Kidney epithelial cell (primary cell): ENCODE measurements at regions not wholly inside any gene's neighbourhood (a gene's known extent, or its start where the extent isn't known, plus 50 kb on each side); places are given as distances from the start of the nearest gene placed in this dataset.
"Not testable (repeated sequence)": the region's sequence is repeated elsewhere in the genome, so short reads cannot be mapped to it uniquely, and the experiment has no call there.

ENCODE experiments used
- DNase-seq: peaks from one replicate; pipeline ENCODE4 v3.0.0-alpha.2; 2010; ENCODE audit warnings: low read depth
- H3K27me3 ChIP-seq: 2 replicates; pipeline ENCODE4 v1.6.0; 2011; ENCODE audit warnings: low read length; ENCODE audit not compliant: control insufficient read depth, insufficient read depth
- H3K36me3 ChIP-seq: 2 replicates; pipeline ENCODE4 v1.5.1; 2011; ENCODE audit warnings: low read length; ENCODE audit not compliant: control insufficient read depth, insufficient read depth
- H3K4me3 ChIP-seq: 2 replicates; pipeline ENCODE4 v1.5.1; 2011; ENCODE audit warnings: low read depth, mild to moderate bottlenecking, control low read depth, low read length
- CTCF ChIP-seq: IDR thresholded peaks from 2 replicates; pipeline ENCODE4 v1.5.1; 2011; ENCODE audit warnings: mild to moderate bottlenecking, moderate library complexity, low read length, control low read depth, inconsistent platforms; ENCODE audit not compliant: insufficient read depth, poor library complexity, severe bottlenecking

- DNase-seq = no peak
- TF ChIP-seq CTCF = no peak
- Histone ChIP-seq H3K27me3 (no peaks in the 10 kb centered on the region), H3K4me3 (no peak overlapping the region), H3K36me3 (no peaks in the 10 kb centered on the region)
Measured at GRCh38 chr12:92414170-92415070, 268.8 kb upstream of the BTG1 start.

GRCh38 chr12:92413286-92413685 is 267.6 kb upstream of the BTG1 start:
- H3K27me3 ChIP-seq = no peaks in the 10 kb centered on the region

GRCh38 chr12:92412856-92413255 is 267.2 kb upstream of the BTG1 start:
- Histone ChIP-seq H3K27me3 (no peaks in the 10 kb centered on the region), H3K4me3 (no peak overlapping the region), H3K36me3 (no peaks in the 10 kb centered on the region)
- DNase-seq = no peak
- no peak for TF ChIP-seq CTCF

More at GRCh38 chr12:92413286-92413685, 267.6 kb upstream of the BTG1 start:
- no peak for TF ChIP-seq CTCF
- no peak for DNase-seq
- H3K36me3 ChIP-seq = no peaks in the 10 kb centered on the region
- H3K4me3 ChIP-seq = no peak overlapping the region

- DNase-seq = no peak
- Histone ChIP-seq H3K27me3 (no peaks in the 10 kb centered on the region), H3K36me3 (no peaks in the 10 kb centered on the region), H3K4me3 (no peak overlapping the region)
- TF ChIP-seq CTCF = no peak
Measured at GRCh38 chr12:92411687-92412086, 266.0 kb upstream of the BTG1 start.

GRCh38 chr12:92408072-92408900 is 262.6 kb upstream of the BTG1 start:
- H3K4me3 ChIP-seq = no peak overlapping the region
- no peaks in the 10 kb centered on the region for H3K36me3 ChIP-seq
- no peaks in the 10 kb centered on the region for H3K27me3 ChIP-seq
- TF ChIP-seq CTCF = peak; percentile 42
- no peak for DNase-seq

GRCh38 chr12:92406404-92407070 is 260.9 kb upstream of the BTG1 start:
- not testable (repeated sequence) for H3K4me3 ChIP-seq, H3K27me3 ChIP-seq, H3K36me3 ChIP-seq, DNase-seq

- not testable (repeated sequence) for H3K36me3 ChIP-seq, H3K4me3 ChIP-seq, DNase-seq, H3K27me3 ChIP-seq
Measured at GRCh38 chr12:92405801-92406251, 260.2 kb upstream of the BTG1 start.
